ENCODE measurements at regions not wholly inside any gene's neighbourhood (a gene's known extent, or its start where the extent isn't known, plus 50 kb on each side); places are given as distances from the start of the nearest gene placed in this dataset.

DNA sequence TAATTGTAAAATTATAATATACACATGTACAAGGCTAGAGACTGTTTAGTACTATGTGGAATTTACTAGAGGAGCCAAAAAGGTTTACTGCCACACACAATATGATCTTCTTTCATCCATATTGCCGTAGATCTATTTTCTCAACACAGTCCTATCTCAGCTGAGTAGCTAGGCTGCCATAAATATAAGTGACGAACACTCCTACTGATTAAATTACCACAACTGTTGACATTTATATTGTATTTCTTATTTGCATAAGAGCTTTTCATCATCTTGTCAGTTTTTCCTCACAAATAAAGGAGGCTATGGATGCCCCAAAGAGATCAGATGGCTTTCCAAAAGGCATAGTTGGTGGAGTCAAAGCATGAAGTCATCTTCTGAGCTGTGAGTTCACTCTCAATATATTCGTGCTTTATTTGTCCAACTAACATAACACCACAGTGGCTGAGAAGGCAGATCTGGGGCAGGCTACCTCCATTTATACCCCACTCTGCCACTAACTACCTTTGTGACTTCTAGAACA, 78.6 kb downstream of the CCDC59 start:
- Histone ChIP-seq H3K27ac (ENCODE audit: low read length) (no peak overlapping the region), H3K4me3 (ENCODE audit: low read length) (no peak overlapping the region), H2AFZ (ENCODE audit: low read depth, low read length) (no peak overlapping the region), H3K9ac (ENCODE audit: low read length) (no peak overlapping the region), H3K4me2 (ENCODE audit: low read length) (no peak overlapping the region), H3K4me1 (ENCODE audit: low read length) (no peaks in the 10 kb centered on the region), H3K9me3 (ENCODE audit: insufficient read depth, low read length) (no peaks in the 10 kb centered on the region), H3K79me2 (ENCODE audit: low read length) (no peaks in the 10 kb centered on the region), H4K20me1 (ENCODE audit: insufficient read depth, low read length) (no peaks in the 10 kb centered on the region), H3K36me3 (replicated peaks; ENCODE audit: low read depth, low read length) (no peaks in the 10 kb centered on the region), H3K27me3 (ENCODE audit: low read depth, low read length) (no peaks in the 10 kb centered on the region)
- TF ChIP-seq, protein P1, sequence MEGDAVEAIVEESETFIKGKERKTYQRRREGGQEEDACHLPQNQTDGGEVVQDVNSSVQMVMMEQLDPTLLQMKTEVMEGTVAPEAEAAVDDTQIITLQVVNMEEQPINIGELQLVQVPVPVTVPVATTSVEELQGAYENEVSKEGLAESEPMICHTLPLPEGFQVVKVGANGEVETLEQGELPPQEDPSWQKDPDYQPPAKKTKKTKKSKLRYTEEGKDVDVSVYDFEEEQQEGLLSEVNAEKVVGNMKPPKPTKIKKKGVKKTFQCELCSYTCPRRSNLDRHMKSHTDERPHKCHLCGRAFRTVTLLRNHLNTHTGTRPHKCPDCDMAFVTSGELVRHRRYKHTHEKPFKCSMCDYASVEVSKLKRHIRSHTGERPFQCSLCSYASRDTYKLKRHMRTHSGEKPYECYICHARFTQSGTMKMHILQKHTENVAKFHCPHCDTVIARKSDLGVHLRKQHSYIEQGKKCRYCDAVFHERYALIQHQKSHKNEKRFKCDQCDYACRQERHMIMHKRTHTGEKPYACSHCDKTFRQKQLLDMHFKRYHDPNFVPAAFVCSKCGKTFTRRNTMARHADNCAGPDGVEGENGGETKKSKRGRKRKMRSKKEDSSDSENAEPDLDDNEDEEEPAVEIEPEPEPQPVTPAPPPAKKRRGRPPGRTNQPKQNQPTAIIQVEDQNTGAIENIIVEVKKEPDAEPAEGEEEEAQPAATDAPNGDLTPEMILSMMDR (IDR thresholded peaks at IDR 0.05; ENCODE audit: low read depth, low read length): no peak
- TF ChIP-seq EZH2phosphoT487 (IDR thresholded peaks at IDR 0.05; ENCODE audit: low read depth): no peak

DNA sequence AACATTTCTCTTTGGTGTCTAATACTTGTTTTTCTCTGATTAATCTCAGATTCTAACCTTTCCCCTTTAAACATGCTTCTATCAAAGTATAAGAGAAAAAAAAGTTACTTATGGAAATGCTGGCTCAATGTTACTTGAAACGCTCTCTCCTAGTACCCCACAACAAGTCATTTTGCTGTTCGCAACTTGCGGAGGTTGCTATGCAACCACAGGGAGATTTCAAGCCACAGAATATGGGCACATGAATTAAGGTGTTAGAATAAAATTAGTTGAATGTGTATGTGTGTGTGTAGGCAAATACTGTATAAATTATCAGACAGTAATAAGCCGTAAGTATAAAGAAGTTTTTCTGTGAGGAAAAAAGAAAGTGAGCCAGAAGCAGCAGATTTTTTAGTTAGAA, 80.6 kb downstream of the CCDC59 start:
- Histone ChIP-seq H3K4me1 (ENCODE audit: low read length) (no peaks in the 10 kb centered on the region), H3K79me2 (ENCODE audit: low read length) (no peaks in the 10 kb centered on the region)
- no peak for TF ChIP-seq EZH2phosphoT487 (IDR thresholded peaks at IDR 0.05; ENCODE audit: low read depth)
- TF ChIP-seq, protein P1 (IDR thresholded peaks at IDR 0.05; ENCODE audit: low read depth, low read length): no peak

DNA sequence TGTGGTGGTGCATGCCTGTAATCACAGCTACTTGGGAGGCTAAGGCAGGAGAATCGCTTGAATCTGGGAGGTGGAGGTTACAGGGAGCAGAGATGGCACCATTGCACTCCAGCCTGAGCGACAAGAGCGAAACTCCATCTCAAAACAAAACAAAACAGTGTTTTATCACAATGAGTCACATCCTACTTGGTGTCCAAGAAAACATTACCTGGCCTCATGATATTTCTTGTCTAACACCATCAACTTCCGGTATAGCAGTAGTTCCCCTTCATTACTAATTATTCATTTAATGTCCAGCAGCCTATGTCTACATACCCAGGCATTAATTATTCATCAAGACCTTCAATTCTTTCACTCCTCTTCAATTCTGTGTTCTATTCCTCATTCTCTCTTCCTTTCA, 115.5 kb downstream of the CCDC59 start:
- Histone ChIP-seq H3K9me3 (ENCODE audit: insufficient read depth, low read length) (no peaks in the 10 kb centered on the region), H3K27ac (ENCODE audit: low read length) (no peak overlapping the region), H3K36me3 (replicated peaks; ENCODE audit: low read depth, low read length) (no peaks in the 10 kb centered on the region), H4K20me1 (ENCODE audit: insufficient read depth, low read length) (no peaks in the 10 kb centered on the region), H2AFZ (ENCODE audit: low read depth, low read length) (no peak overlapping the region), H3K79me2 (ENCODE audit: low read length) (no peaks in the 10 kb centered on the region), H3K9ac (ENCODE audit: low read length) (no peak overlapping the region), H3K4me1 (ENCODE audit: low read length) (no peaks in the 10 kb centered on the region), H3K4me3 (ENCODE audit: low read length) (no peak overlapping the region), H3K27me3 (ENCODE audit: low read depth, low read length) (no peaks in the 10 kb centered on the region), H3K4me2 (ENCODE audit: low read length) (no peak overlapping the region)
- TF ChIP-seq EZH2phosphoT487 (IDR thresholded peaks at IDR 0.05; ENCODE audit: low read depth): no peak
- TF ChIP-seq, protein P1 (IDR thresholded peaks at IDR 0.05; ENCODE audit: low read depth, low read length): no peak

More for the DNA sequence above, 80.6 kb downstream of the CCDC59 start:
- Histone ChIP-seq H3K4me2 (ENCODE audit: low read length) (no peak overlapping the region), H2AFZ (ENCODE audit: low read depth, low read length) (no peak overlapping the region), H3K27ac (ENCODE audit: low read length) (no peak overlapping the region), H3K9me3 (ENCODE audit: insufficient read depth, low read length) (no peaks in the 10 kb centered on the region), H4K20me1 (ENCODE audit: insufficient read depth, low read length) (no peaks in the 10 kb centered on the region), H3K4me3 (ENCODE audit: low read length) (no peak overlapping the region), H3K27me3 (ENCODE audit: low read depth, low read length) (no peaks in the 10 kb centered on the region), H3K9ac (ENCODE audit: low read length) (no peak overlapping the region), H3K36me3 (replicated peaks; ENCODE audit: low read depth, low read length) (no peaks in the 10 kb centered on the region)

DNA sequence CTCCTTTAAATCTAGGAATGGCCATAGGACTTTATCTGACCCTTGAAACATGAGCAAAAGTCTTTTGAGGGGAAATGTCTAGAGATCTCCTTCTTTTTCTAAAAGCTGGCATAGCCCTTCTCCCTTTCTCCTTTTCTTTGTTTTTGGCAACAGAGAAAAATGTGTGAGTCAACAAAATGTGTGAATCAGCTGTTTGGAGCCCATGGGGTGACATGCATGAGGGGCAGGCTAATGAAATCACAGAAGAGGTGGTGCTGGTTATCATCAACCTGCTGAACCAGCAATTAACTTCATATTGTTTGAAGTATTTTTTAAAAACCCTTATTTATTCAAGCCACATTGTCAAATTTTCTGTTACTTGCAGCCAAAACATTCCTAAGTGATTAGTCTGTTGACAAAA, 132.3 kb downstream of the CCDC59 start:
- no peak for TF ChIP-seq EZH2phosphoT487 (IDR thresholded peaks at IDR 0.05; ENCODE audit: low read depth)
- TF ChIP-seq, protein P1 (IDR thresholded peaks at IDR 0.05; ENCODE audit: low read depth, low read length): no peak
- H3K9ac ChIP-seq (ENCODE audit: low read length): no peak overlapping the region
- no peaks in the 10 kb centered on the region for H4K20me1 ChIP-seq (ENCODE audit: insufficient read depth, low read length)

More for the DNA sequence above, 132.3 kb downstream of the CCDC59 start:
- Histone ChIP-seq H3K4me2 (ENCODE audit: low read length) (no peak overlapping the region), H3K4me3 (ENCODE audit: low read length) (no peak overlapping the region), H2AFZ (ENCODE audit: low read depth, low read length) (no peak overlapping the region), H3K27me3 (ENCODE audit: low read depth, low read length) (no peaks in the 10 kb centered on the region), H3K79me2 (ENCODE audit: low read length) (no peaks in the 10 kb centered on the region), H3K4me1 (ENCODE audit: low read length) (no peaks in the 10 kb centered on the region), H3K27ac (ENCODE audit: low read length) (no peak overlapping the region), H3K9me3 (ENCODE audit: insufficient read depth, low read length) (no peaks in the 10 kb centered on the region), H3K36me3 (replicated peaks; ENCODE audit: low read depth, low read length) (no peaks in the 10 kb centered on the region)
